IMR-90 (cell line): ENCODE measurements at regions not wholly inside any gene's neighbourhood (a gene's known extent, or its start where the extent isn't known, plus 50 kb on each side); places are given as distances from the start of the nearest gene placed in this dataset.

ENCODE experiments used
- BHLHE40 ChIP-seq: fragments of 150-350 bp; IDR thresholded peaks from 2 replicates; pipeline ENCODE4 v1.6.1; 2016; ENCODE audit warnings: mild to moderate bottlenecking, low read depth, low read length
- CEBPB ChIP-seq: IDR thresholded peaks from 2 replicates; pipeline ENCODE4 v1.6.1; 2012; ENCODE audit warnings: low read depth, low read length, improper control_type of control experiment
- CTCF ChIP-seq: conservative IDR thresholded peaks from 2 replicates; pipeline ENCODE4 v1.5.1; 2012; ENCODE audit warnings: mild to moderate bottlenecking, low read depth, low read length, improper control_type of control experiment
- FOS ChIP-seq: fragments of 150-350 bp; IDR thresholded peaks from 2 replicates; pipeline ENCODE4 v1.6.1; 2016; ENCODE audit warnings: low read depth, low read length
- MAFK ChIP-seq: IDR thresholded peaks from 2 replicates; pipeline ENCODE4 v1.6.1; 2012; ENCODE audit warnings: low read depth, low read length, improper control_type of control experiment
- MAZ ChIP-seq: IDR thresholded peaks from 2 replicates; pipeline ENCODE4 v1.6.1; 2012; ENCODE audit warnings: low read depth, mild to moderate bottlenecking, low read length, improper control_type of control experiment, moderate library complexity, borderline replicate concordance
- MXI1 ChIP-seq: IDR thresholded peaks from 2 replicates; pipeline ENCODE4 v1.6.1; 2012; ENCODE audit warnings: low read depth, mild to moderate bottlenecking, low read length, moderate library complexity, borderline replicate concordance
- POLR2A ChIP-seq: IDR thresholded peaks from 2 replicates; pipeline ENCODE4 v1.6.1; 2012; ENCODE audit warnings: mild to moderate bottlenecking, low read depth, low read length
- RAD21 ChIP-seq: IDR thresholded peaks from 2 replicates; pipeline ENCODE4 v1.6.1; 2012; ENCODE audit warnings: low read length, improper control_type of control experiment
- RCOR1 ChIP-seq: IDR thresholded peaks from 2 replicates; pipeline ENCODE4 v1.6.1; 2012; ENCODE audit warnings: mild to moderate bottlenecking, low read length, improper control_type of control experiment; ENCODE audit not compliant: insufficient replicate concordance
- RFX5 ChIP-seq: IDR thresholded peaks from 2 replicates; pipeline ENCODE4 v1.8.0; 2012; ENCODE audit warnings: low read depth, mild to moderate bottlenecking, low read length, moderate library complexity
- SMC3 ChIP-seq: fragments of 150-350 bp; IDR thresholded peaks from 2 replicates; pipeline ENCODE4 v1.6.1; 2016; ENCODE audit warnings: low read depth, mild to moderate bottlenecking, antibody characterized with exemption, low read length, moderate library complexity
- TF ChIP-seq, protein P1 (sequence below): fragments of 150-350 bp; IDR thresholded peaks from 2 replicates; pipeline ENCODE4 v1.6.1; 2017; ENCODE audit warnings: mild to moderate bottlenecking, antibody characterized with exemption, low read length, low read depth
- TF ChIP-seq, protein P2 (sequence below): fragments of 150-350 bp; IDR thresholded peaks from 2 replicates; pipeline ENCODE4 v1.6.1; 2016; ENCODE audit warnings: low read depth, mild to moderate bottlenecking, low read length, moderate library complexity, borderline replicate concordance

GRCh38 chr3:10583798-10584708 lies 78.7 kb upstream of the ATP2B2 start:
- TF ChIP-seq CTCF (no peak), SMC3 (no peak), MXI1 (no peak), RAD21 (no peak), FOS (no peak), CEBPB (no peak), RFX5 (no peak), POLR2A (no peak), BHLHE40 (no peak), MAFK (no peak), MAZ (no peak), RCOR1 (no peak)
- TF ChIP-seq, protein P1, sequence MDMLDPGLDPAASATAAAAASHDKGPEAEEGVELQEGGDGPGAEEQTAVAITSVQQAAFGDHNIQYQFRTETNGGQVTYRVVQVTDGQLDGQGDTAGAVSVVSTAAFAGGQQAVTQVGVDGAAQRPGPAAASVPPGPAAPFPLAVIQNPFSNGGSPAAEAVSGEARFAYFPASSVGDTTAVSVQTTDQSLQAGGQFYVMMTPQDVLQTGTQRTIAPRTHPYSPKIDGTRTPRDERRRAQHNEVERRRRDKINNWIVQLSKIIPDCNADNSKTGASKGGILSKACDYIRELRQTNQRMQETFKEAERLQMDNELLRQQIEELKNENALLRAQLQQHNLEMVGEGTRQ: no peak
- TF ChIP-seq, protein P2, sequence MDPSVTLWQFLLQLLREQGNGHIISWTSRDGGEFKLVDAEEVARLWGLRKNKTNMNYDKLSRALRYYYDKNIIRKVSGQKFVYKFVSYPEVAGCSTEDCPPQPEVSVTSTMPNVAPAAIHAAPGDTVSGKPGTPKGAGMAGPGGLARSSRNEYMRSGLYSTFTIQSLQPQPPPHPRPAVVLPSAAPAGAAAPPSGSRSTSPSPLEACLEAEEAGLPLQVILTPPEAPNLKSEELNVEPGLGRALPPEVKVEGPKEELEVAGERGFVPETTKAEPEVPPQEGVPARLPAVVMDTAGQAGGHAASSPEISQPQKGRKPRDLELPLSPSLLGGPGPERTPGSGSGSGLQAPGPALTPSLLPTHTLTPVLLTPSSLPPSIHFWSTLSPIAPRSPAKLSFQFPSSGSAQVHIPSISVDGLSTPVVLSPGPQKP: no peak
